ENCODE measurements at regions not wholly inside any gene's neighbourhood (a gene's known extent, or its start where the extent isn't known, plus 50 kb on each side); places are given as distances from the start of the nearest gene placed in this dataset.
"Not testable (repeated sequence)": the region's sequence is repeated elsewhere in the genome, so short reads cannot be mapped to it uniquely, and the experiment has no call there.

- DNase-seq: no peak
- Mint-ChIP-seq H3K27ac (no peak overlapping the region), H3K27me3 (ENCODE audit: insufficient read depth) (no peaks in the 10 kb centered on the region)
These were observed 628.7 kb upstream of the SEMA3D start for GRCh38 chr7:85815526-85815925.

DNA sequence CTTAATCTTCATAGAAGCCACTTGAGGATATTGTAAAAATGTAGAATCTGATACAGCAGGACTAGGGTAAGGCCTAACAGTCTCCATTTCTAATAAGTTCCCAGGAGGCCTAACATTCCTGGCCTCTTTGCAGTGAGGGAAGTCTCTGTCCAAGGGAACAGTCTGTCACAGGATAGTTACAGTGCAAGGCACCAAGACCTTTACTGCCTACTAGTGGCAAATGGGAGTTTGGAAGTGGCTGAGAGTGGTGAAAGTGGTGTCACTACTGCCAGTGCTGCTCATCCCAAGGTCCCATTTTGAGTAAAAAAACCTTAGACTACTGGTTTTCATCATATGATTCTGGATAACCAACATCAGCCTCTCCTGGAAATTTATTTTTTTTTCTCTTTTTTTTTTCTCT is 619.5 kb upstream of the SEMA3D start:
- Mint-ChIP-seq H3K9me3 (no peaks in the 10 kb centered on the region), H3K27ac (no peak overlapping the region), H3K4me3 (no peak overlapping the region), H3K4me1 (ENCODE audit: low read depth) (no peaks in the 10 kb centered on the region), H3K27me3 (ENCODE audit: insufficient read depth) (no peaks in the 10 kb centered on the region; the same call in 1 of the 2 replicates), H3K36me3 (ENCODE audit: low read depth) (no peaks in the 10 kb centered on the region)
- TF ChIP-seq CTCF (IDR thresholded peaks at IDR 0.05): no peak
- no peak for DNase-seq

More at GRCh38 chr7:85815526-85815925, 628.7 kb upstream of the SEMA3D start:
- H3K36me3 Mint-ChIP-seq (ENCODE audit: low read depth): no peaks in the 10 kb centered on the region
- H3K9me3 Mint-ChIP-seq: no peaks in the 10 kb centered on the region; the same call in 1 of the 2 replicates
- H3K4me1 Mint-ChIP-seq (ENCODE audit: low read depth): no peaks in the 10 kb centered on the region
- TF ChIP-seq CTCF (IDR thresholded peaks at IDR 0.05): no peak
- no peak overlapping the region for H3K4me3 Mint-ChIP-seq

- no peak for DNase-seq
- Mint-ChIP-seq H3K36me3 (ENCODE audit: low read depth) (no peaks in the 10 kb centered on the region), H3K27me3 (ENCODE audit: insufficient read depth) (no peaks in the 10 kb centered on the region; the same call in 1 of the 2 replicates), H3K9me3 (no peaks in the 10 kb centered on the region), H3K4me1 (ENCODE audit: low read depth) (no peaks in the 10 kb centered on the region), H3K4me3 (no peak overlapping the region), H3K27ac (no peak overlapping the region)
- TF ChIP-seq CTCF (IDR thresholded peaks at IDR 0.05): no peak
These were observed 618.8 kb upstream of the SEMA3D start for GRCh38 chr7:85805656-85806055.

DNA sequence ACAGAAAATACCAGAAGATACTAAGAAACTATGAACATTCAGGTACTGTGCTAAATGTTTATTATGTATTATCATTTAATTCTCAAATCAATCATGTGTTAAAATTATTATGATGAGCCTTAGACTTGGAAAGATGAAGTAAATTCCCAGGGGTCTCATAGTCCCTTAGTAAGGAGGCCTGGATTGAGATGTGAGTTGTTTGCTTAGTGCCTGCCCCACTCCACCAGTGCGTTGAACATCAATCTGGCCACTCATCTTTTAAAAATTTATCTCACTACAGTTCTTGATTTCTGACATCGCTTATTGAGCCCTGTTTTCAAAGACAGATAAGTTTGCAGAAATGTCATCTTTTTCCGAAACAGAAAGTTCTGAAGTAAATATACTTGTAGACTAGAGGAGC is 618.4 kb upstream of the SEMA3D start:
- Mint-ChIP-seq H3K36me3 (ENCODE audit: low read depth) (no peaks in the 10 kb centered on the region), H3K27me3 (ENCODE audit: insufficient read depth) (no peaks in the 10 kb centered on the region; the same call in 1 of the 2 replicates), H3K4me3 (no peak overlapping the region), H3K4me1 (ENCODE audit: low read depth) (no peaks in the 10 kb centered on the region), H3K27ac (no peak overlapping the region), H3K9me3 (no peaks in the 10 kb centered on the region)
- TF ChIP-seq CTCF (IDR thresholded peaks at IDR 0.05): no peak
- no peak for DNase-seq

- TF ChIP-seq CTCF (IDR thresholded peaks at IDR 0.05): no peak
- Mint-ChIP-seq H3K36me3 (ENCODE audit: low read depth) (no peaks in the 10 kb centered on the region), H3K27me3 (ENCODE audit: insufficient read depth) (no peaks in the 10 kb centered on the region), H3K4me3 (no peak overlapping the region), H3K4me1 (ENCODE audit: low read depth) (no peaks in the 10 kb centered on the region), H3K27ac (no peak overlapping the region), H3K9me3 (peaks cover 4% of the 10 kb centered on the region)
- DNase-seq: no peak
These were observed 615.4 kb upstream of the SEMA3D start for GRCh38 chr7:85802211-85802610.

GRCh38 chr7:85796956-85797355 is 610.1 kb upstream of the SEMA3D start:
- Mint-ChIP-seq H3K4me3 (no peak overlapping the region), H3K36me3 (ENCODE audit: low read depth) (no peaks in the 10 kb centered on the region), H3K27ac (no peak overlapping the region), H3K27me3 (ENCODE audit: insufficient read depth) (no peaks in the 10 kb centered on the region; the same call in 1 of the 2 replicates), H3K9me3 (peaks cover 15% of the 10 kb centered on the region), H3K4me1 (ENCODE audit: low read depth) (no peaks in the 10 kb centered on the region)
- no peak for TF ChIP-seq CTCF (IDR thresholded peaks at IDR 0.05)
- DNase-seq: no peak

GRCh38 chr7:85791098-85791497 is 604.2 kb upstream of the SEMA3D start:
- not testable (repeated sequence) for H3K36me3 Mint-ChIP-seq (ENCODE audit: low read depth); H3K4me1 Mint-ChIP-seq (ENCODE audit: low read depth); H3K9me3 Mint-ChIP-seq; H3K27ac Mint-ChIP-seq; H3K4me3 Mint-ChIP-seq; H3K27me3 Mint-ChIP-seq (ENCODE audit: insufficient read depth); DNase-seq
